GM19324 (cell line): ENCODE measurements at regions not wholly inside any gene's neighbourhood (a gene's known extent, or its start where the extent isn't known, plus 50 kb on each side); places are given as distances from the start of the nearest gene placed in this dataset.

Experiments used
- ATAC-seq: cut with Tn5 transposase; IDR thresholded peaks from one replicate; pipeline ENCODE4 v1.9.1; 2021; ENCODE audit warnings: mild to moderate bottlenecking, moderate library complexity; ENCODE audit not compliant: unreplicated experiment, low FRiP score

DNA sequence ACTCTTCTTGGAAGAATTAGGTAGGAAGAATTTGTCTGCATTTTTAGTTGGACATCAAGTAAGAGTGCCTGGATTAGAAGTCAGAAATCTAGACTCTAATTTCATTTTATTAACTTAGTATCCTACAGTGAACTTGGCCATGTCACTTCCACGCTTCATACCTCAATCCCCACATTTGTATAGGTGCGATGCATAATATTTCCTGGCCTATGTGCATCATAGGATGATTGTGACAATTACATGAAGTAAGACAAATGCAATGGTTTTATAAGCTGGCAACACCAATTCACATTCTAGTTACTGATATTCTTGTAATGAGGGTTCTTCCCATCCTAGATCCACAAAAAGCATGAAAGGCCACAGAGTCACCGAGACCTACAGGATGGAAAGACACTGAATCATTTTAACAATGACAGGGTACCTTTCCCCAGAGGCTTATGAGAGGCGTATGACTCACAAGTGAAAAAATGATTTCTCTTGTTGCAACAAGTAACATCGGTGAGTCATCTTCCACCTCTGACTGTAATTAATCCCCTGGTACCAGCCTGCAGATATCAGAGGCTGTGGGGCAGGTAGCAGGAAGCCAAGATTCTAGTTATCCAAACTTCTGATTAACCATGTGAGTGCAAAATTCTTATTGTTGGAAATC is 56.0 kb upstream of the OR5AK2 start:
- no peak for ATAC-seq

DNA sequence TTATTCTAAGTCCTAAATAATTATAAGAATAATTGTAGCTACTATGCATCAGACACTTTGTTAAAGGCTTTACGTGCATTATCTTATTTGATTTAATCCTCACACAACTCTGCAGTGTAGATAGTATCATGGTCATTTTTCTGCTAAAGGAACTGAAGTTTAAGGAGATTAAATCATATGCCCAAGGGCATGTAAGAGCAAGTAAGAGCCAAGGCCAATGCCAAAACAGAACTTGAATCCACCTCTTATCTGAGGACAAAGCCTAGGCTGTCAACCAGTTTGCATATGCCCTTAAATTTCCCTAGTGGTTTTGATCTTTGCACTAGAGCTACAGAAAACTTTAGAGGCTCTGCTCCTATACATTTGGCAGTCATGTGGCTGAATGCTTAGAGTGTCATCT is 65.6 kb upstream of the OR5AK2 start:
- ATAC-seq, result no peak

DNA sequence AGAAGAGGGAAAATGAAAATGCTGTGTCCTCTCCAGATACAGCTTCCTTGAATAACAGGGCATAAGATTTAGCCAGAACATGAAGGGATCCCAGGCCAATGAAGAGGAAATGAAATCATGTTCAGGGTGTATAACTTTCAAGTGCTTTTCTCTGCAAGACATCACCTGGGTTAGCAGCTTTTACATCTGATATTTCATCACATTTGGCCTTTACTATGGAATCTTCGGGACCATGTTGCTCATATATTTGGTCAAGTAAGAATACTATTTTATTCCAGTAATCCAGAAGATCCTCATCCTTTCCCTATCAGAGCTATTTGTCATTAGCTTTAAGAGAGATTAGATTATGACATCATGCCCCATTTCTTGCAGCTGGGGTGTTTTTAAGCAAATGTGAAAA is 66.3 kb upstream of the OR5AK2 start:
- no peak for ATAC-seq

DNA sequence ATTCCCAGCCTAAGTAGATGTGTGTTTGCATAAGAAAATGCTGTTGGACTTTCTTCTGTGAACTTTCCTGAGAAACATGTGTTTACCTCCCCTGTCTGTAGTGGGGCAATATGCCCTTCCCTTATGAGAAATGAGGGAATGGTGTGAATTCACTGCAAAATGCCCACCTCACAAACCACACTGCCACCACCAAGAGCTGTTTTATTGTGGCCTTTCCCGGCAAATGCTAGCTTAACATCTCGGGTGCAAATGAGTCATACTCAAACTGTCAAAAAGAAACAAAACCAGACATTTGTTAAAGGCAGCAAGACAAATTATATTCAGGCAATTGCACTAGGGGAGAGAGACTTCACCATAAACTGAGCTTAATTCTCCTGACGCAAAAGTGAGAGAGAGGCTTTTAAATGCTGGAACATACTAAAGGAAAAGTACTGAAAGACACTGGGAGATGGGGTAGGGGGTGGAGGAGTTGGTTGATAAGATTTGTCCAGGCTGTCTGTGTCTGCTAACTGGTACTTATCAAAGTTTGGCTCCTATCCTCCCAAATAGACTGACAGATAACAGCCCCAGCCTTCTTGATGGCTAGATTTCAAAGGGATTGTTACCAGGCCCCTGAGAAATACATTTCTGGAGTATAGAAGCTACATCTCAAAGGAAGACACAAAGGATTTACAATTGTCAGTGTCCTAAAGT is 70.9 kb upstream of the OR5AK2 start:
- no peak for ATAC-seq

DNA sequence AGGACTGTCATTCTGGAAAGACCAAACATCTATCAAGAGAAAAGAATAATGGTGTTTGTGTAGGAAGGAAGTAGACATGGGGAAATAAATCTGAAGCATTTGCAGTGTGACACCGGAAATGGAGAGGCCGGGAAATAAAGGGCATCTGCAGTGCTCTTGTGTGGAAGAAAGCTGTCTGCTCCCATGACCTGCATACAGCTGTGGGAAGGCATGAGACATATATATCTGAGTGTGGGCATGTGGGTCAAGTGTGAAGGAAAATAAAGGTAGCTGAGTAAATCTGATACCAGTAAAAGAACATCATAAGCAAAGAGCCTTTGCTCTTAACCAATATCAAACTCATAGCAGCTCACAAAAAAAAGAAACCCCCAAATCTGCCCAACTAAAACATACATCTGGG is 72.1 kb upstream of the OR5AK2 start:
- ATAC-seq, result no peak

DNA sequence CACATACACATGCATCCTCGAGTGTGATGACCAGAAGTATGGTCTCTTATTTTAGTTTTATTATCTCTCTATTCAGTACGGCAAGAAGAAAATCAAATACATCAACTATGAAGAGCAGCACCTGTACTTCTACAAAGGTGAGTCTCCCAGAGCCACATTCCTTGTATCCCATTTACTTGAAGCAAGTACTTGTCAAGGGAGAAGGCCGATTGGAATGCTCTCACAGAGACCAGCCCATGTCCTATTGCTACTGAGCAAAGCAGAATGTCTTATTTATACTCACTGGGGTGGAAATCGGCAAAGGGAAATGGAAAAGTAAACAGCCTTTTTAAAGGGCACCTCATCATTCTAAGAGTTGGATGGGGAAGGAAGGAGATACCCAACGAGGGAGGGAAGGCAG is 72.6 kb upstream of the OR5AK2 start:
- ATAC-seq, result no peak

DNA sequence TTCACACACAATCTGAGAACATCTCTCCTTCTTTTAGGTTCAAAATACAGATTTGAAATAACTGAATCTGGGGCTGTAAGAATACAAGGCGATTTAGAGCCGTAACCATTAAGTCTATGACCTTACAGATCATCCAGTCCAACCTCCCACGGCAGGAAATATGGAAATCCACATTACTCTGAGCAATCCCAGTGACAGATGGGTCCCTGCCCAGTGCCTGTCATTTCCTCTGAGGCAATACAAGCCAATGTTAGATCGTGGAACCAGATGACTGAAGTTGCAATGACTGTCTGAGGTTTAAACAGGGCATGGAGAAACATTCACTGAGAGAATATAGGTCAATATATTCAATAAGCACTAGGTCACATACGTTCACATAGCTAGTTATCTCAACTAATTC is 77.4 kb upstream of the OR5AK2 start:
- ATAC-seq, result no peak

DNA sequence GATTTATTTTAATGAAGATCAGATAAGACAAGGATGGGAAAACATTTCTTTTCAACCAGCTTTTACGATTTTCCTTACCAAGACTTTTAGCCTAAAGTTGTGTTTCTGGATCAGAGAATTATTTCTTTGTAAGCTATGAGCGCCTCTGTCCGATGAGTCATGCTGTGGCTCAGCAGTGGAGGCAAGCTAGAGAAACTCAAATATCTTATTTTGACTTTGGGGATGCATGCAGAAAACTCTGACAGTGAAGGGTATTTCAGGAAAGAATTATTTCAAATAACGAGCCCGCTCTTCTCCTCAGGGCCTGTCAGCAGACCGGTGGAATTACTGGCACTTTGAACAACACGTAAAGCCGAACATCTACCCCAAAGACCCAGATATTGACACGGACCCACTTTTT is 77.9 kb upstream of the OR5AK2 start:
- ATAC-seq, result no peak

DNA sequence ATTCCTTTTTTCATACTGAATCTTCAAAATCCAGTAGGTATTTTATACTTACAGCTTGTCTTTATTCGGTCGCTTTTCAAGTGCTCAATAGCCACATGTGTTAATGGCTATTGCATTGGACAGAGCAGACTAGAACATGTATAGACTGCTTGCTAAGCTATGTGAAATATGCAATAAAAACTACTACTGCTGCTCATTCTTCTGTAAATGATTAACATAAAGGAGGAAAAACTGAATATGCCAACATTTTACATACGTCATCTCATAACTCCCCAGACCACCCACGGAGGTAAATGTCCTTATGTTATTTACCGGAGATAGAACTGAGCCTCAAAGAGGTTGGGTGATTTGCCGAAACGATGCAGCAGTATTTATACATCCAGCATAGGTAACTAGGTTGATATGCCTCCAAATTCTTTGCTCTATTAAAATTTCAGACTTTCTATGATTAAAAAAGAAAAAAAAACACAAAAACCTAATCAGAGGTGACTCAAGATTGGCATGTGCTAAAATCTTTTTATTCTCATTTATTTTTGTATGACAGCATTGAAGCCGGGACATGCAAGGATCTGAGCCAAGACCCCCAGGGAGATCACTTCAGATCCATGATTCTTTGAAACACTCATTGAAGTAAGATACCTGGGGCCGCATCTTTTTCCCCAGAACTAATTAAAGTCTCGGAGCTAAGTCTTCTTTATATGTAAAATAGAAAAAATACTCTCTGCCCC is 78.5 kb upstream of the OR5AK2 start:
- no peak for ATAC-seq

DNA sequence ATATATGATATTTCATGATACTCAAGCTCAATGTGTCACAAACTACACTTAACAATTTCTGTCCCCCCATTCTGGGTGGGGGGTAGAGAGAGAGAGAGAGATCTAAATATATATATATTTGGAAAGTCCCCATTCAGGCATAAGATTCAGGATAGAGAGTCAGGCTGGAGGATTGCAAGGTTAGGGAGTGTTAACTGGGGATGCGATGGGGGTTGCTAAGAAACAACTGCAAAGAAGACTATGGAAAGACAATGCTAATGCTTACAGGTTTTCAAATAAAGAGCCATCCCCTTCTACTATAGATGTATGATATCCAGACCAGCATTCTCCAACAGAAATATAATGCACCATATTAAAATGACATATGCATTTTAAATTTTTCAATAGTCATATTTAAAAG is 79.2 kb upstream of the OR5AK2 start:
- no peak for ATAC-seq

DNA sequence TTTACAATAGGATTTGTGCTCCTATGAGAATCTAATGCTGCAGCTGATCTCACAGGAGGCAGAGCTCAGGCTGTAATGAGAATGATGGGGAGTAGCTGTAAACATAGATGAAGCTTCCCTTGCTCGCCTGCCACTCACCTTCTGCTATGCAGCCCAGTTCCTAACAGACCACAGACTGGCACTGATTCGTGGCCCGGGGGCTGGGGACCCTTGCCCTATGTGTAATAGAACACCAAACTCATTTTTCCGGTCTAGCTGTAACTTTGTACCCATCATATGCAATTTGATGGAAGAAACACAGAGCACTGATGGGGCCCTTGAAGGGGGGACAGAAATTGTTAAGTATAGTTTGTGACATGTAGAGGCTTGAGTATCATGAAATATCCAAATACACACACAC is 79.6 kb upstream of the OR5AK2 start:
- no peak for ATAC-seq

DNA sequence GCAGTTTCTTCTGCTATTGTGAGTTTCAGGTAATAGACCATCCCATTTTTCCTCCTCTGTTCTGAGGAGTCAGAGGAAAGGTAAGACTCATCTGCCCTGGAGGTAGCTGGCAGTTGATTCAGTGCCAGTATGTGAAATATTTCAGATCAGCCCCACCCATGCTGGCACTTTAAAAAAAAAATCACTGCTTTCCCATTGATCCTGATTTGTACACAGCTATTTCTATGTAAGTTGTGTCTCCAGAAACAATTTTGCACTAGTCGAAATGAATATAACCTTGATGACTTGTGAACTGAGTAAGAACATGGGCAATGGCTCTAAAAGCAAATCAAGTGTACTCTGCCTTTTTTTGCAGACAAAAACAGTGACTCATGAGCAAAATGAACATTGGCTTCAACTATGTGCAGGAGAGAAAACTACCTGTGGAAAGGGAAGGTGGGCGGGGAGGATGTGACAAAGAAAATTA is 82.0 kb upstream of the OR5AK2 start:
- ATAC-seq, result no peak

DNA sequence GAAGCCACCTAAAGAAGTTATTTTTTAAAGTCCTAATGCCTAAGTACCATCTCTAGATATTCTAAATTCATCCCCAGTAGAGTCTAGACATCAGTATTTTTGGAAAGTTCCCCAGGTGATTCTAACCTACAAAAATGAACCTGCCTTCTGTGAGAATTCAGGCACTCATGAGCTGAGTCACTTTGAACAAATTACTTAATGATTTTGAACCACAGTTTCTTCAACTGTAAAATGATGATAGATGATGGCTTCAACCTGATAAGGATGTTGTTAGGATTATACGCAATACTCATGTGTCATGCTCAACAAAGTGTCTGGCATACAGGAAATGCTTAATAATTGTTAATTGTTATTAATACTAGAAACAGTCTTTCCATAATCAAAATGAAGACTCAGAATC is 82.8 kb upstream of the OR5AK2 start:
- no peak for ATAC-seq

DNA sequence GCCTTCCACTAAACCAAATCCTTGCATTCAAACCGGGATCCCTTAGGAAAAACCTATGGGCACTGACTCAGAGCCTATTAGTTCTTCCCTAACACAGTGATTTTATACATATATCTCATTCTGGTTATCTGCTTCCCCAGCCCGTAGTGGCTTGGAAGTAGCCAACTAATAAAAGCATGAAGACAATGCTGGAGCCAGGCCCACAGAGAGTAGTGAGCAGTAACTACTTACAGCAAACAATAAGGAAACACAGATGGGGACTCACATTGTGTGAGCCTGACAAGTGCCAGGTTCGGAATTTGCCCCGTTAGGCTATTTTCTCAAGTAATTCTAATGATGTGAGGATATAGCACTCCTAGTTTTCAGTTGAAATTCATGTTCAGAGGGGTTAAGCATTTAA is 83.3 kb upstream of the OR5AK2 start:
- ATAC-seq, result no peak

DNA sequence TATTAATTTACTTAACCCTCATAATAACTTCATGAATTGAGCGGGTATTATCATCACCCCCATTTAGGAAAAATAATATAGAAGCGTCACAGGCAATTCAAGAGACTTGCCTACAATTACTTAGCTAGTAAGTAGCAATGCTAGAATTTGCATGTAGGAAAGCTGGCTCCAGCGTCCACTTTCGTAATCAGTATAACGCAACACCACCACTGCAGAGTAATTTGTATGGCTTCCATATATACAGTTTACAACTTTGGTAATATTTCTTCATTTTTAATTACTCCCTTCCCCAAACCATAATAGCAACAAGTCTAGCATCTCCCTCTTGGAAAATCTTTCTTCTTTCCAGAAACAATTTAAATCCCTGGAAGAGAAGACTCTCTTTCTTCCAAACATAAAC is 89.9 kb upstream of the OR5AK2 start:
- ATAC-seq, result no peak

DNA sequence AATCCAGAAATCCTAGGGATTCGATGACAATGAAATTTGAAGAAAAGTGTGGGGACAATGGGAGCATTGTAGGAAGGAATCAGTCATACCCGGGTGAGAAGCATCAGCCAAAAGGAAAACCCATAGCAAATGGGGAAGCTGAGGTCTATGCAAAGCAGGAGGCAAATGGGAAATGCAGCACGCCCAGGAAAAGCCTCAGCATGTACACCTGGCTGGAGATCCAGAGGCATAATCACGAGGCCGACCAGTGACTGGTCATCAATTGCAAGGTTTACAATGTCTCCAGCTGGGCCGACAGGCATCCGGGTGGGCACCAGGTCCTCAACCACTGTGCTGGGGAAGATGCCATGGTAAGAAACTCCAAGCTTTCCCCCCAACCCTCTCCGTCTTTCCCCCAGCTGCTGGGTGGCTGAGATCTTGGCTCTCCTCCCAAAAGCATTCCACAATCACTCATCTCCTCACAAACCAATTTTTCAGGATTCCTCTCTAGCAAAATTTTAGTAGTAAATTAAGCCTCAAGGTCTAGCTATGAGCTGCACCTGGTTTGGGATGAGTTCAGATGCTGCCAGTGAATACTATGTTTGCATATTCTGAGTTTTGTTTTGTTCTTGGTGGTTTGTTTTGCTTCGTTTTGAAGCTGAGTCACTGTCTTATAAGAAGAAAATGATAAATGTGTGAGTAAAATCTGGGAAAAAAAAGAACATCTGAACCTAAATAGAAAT is 98.0 kb upstream of the OR5AK2 start:
- ATAC-seq, result no peak

DNA sequence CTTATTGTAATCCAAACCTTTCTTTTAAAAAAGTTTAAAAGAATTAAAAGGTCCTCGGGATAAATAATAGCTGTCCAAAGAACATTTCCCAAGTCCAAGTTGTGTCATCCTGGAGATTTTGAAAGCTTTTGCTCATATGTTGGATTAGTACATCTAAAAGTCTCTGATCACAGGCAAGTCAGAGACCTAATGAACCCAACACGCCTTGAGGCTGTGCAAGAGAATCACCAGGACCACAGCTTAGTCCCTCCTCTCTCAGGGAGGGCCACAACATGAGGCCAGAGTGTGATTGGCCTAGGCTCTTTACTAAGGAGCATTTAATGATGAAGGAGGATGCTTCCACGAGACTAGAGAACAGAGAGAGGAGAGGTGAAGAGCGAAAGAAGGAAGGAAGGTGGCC is 98.7 kb upstream of the OR5AK2 start:
- no peak for ATAC-seq

DNA sequence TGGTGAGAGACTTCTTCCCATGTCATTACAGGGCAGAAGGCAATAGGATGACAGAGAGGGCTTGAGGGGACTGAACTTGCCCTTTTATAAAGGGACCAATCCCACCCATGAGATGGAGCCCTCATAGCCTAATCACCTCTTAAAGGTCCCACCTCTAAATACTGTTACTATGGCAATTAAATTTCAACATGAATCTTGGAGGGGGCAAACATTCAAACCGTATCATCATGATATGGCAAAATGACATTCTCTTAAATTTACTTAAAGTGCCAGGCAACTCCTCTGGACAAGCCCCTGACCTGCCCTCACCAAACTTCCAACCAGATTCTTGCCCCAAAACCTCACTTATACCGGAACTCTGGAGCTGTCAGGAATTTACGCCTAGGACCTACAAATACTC is 100.8 kb upstream of the OR5AK2 start:
- no peak for ATAC-seq

DNA sequence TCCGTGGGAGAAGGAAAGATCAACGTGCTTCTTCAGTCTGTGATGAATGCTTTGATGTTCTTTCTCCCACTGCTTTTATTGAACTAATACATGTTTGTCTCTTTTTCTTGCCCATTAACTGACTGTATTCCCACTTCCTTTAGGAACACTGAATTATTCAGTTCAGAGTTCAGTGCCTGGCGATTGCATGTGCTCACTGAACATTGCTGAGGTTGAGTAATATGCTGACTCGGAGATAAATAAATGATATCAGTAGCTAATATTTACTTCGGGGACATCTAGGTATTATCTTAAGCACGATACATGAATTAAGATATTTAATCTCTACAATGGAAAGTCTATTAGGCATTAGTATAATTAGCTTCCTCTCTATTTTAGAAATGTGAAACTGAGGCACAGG is 102.3 kb upstream of the OR5AK2 start:
- no peak for ATAC-seq

DNA sequence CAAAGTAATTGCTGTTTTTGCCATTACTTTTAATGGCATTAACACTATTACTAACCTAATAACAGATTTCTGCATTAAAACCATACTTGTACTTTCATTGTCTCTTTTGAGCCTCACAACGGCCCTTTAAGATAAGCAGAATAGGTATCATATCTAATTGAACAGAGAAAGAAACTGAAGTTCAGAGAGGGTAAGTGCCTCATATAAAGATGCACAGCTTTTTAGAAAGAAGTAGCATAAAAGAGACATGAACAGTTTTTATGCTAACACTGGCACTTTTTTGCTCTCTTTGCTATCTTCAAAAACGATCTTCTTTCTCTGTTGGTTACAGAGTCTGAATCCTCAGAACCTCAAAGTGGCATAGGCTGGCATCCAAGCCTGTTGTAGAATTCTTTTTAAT is 102.9 kb upstream of the OR5AK2 start:
- ATAC-seq, result no peak

DNA sequence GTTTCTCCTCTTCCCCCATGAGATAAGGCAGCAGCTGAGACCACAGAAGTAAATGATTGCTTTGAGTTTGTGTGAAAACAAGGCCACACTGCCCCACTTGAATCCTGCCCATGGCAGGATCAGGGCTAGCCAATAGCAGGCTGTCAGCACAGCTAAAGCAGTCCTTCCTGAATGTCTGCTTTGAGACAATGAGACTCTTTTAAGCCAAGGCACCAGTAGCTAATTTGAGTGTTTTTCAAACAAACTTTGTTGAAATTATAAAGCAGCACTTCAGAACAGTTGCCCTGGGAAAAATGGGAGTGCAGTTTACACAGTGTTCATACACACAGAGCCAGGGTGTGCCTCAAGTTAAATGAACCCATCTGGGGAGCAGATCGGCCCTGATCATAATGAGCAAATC is 103.5 kb upstream of the OR5AK2 start:
- ATAC-seq, result peak; percentile 46
